DND-41 (cell line): ENCODE measurements at regions not wholly inside any gene's neighbourhood (a gene's known extent, or its start where the extent isn't known, plus 50 kb on each side); places are given as distances from the start of the nearest gene placed in this dataset.

Experiments
- CTCF ChIP-seq: IDR thresholded peaks from 2 replicates; pipeline ENCODE4 v1.5.1; 2012; ENCODE audit warnings: borderline replicate concordance, low read length, moderate library complexity, mild to moderate bottlenecking; ENCODE audit not compliant: poor library complexity, severe bottlenecking; ENCODE audit errors: extremely low read depth
- EZH2 ChIP-seq: IDR thresholded peaks from 3 replicates; pipeline ENCODE4 v1.6.1; 2012; ENCODE audit warnings: borderline replicate concordance, low read depth, mild to moderate bottlenecking, moderate library complexity, low read length, inconsistent platforms; ENCODE audit not compliant: severe bottlenecking

- TF ChIP-seq CTCF: no peak
- TF ChIP-seq EZH2: no peak
These were observed 181.2 kb upstream of the GALNT2 start for GRCh38 chr1:229885568-229886495.
